GM19455 (cell line): ENCODE measurements at regions not wholly inside any gene's neighbourhood (a gene's known extent, or its start where the extent isn't known, plus 50 kb on each side); places are given as distances from the start of the nearest gene placed in this dataset.

Experiments
- ATAC-seq: cut with Tn5 transposase; IDR thresholded peaks from one replicate; pipeline ENCODE4 v1.9.1; 2021; ENCODE audit not compliant: unreplicated experiment

GRCh38 chr13:97110936-97111335 is 111.2 kb upstream of the MBNL2 start:
- ATAC-seq, result no peak

DNA sequence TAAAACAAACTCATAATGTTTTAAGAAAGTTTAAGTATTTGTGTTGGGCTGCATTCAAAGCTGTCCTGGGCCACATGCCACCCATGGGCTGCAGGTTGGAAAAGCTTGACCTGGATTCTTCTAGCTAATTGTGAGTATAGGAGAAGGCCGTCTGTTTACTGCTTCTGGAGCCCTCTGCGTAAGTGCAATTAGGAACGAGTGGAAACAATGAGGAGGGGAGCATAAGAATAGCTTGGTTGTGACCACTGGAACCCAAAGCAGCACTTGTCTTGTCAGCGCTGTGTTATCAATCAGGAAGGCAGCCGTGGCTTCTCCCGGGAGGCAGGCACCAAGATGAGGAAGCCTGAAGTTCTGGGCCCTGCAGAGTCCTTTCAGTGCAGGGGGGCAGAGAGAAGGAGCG is 110.4 kb upstream of the MBNL2 start:
- ATAC-seq, result no peak

- no peak for ATAC-seq
These were observed 109.5 kb upstream of the MBNL2 start for GRCh38 chr13:97112446-97113152.

- ATAC-seq, result no peak
These were observed 108.7 kb upstream of the MBNL2 start for GRCh38 chr13:97113231-97114001.

- ATAC-seq, result no peak
These were observed 107.5 kb upstream of the MBNL2 start for GRCh38 chr13:97114651-97115050.

- no peak for ATAC-seq
These were observed 105.4 kb upstream of the MBNL2 start for GRCh38 chr13:97116754-97117153.

DNA sequence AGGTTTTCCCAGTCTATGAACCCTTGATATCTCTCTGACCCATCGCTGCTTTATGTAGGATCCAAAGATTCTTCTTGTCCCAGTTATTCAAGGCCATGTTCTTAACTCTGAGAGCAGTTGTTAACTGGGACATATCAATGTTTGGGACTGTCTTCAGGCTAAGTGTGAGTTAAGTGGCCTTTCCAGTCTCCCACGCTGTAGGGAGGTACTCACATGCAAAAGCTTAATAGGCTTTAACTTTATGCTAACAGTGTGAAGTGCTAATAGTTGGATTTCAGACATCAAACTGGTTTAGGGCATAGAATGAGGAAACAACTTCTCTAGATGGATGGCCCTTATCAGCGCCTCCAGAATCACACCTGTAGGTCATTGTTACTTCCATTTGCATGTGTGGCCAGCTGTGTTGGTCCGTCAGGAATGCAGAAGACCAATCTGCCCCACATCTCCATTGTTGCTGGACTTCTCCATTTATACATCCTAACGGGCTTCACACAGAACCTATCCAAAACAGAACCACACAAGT is 104.7 kb upstream of the MBNL2 start:
- no peak for ATAC-seq

- ATAC-seq, result no peak
These were observed 102.2 kb upstream of the MBNL2 start for GRCh38 chr13:97119943-97120342.

DNA sequence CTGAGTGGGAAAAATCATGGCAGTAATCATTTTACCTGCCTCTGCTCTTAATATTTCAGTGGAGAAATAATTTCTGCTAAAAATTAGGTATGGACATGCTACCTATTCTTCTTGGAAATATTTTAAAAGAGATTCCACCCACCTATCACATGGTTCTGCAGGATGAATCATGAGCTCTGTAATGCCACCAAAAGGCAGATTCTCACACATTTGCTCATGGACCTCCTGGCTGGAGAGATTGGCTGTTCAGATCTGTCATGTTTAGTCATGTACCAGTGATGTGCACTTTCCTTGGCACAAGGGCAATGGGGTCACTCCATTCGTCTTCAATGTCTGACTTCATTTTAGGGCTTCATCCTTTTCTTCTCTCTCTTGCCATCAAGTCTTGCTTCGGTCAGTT is 101.8 kb upstream of the MBNL2 start:
- ATAC-seq, result no peak

DNA sequence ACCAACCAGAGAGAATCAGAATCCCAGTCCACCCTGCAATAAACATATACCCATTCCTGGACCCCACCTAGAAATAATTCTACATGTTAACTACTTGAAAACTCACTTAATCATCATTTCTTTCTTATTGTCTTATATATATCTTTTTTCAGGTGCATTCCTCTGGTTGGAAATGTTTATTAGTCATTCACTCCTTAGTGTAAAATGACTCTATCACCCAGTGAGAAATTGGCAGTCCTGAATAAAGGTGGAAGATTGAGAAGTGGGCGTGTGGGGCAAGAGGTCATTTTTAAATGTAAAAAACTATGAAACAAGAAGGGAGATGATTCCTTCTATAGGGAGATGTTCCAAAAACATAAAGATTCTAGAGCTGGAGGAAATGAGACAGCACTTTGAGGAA is 101.2 kb upstream of the MBNL2 start:
- no peak for ATAC-seq

- ATAC-seq, result no peak
These were observed 100.2 kb upstream of the MBNL2 start for GRCh38 chr13:97121894-97122293.

GRCh38 chr13:97122381-97122996 is 99.6 kb upstream of the MBNL2 start:
- no peak for ATAC-seq

GRCh38 chr13:97124206-97124605 is 97.9 kb upstream of the MBNL2 start:
- no peak for ATAC-seq

- ATAC-seq, result peak; percentile 40
These were observed 97.0 kb upstream of the MBNL2 start for GRCh38 chr13:97124915-97125809.

GRCh38 chr13:97125810-97126738 is 96.1 kb upstream of the MBNL2 start:
- ATAC-seq, result peak; percentile 87

GRCh38 chr13:97127842-97128241 is 94.3 kb upstream of the MBNL2 start:
- no peak for ATAC-seq

DNA sequence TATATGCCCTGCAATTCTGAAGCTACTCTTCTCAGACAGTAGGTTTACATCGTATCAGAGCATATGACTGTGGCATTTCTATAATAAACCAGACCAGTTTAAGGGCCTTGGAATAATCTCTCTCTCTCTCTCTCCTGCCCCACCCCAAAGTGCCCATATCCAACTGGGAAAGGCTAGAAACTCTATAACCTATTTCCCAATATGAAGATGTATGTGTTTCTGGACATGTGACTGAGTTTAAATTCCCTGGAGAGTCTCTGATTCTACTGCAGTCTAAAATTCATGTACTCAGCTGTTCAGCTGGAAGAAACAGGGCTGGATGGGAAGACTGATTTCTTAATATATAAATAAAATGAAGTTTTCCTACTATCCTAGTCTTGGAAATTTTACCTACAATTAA is 91.9 kb upstream of the MBNL2 start:
- ATAC-seq, result no peak

- no peak for ATAC-seq
These were observed 90.7 kb upstream of the MBNL2 start for GRCh38 chr13:97131447-97131846.

GRCh38 chr13:97133554-97133953 is 88.6 kb upstream of the MBNL2 start:
- ATAC-seq, result no peak

DNA sequence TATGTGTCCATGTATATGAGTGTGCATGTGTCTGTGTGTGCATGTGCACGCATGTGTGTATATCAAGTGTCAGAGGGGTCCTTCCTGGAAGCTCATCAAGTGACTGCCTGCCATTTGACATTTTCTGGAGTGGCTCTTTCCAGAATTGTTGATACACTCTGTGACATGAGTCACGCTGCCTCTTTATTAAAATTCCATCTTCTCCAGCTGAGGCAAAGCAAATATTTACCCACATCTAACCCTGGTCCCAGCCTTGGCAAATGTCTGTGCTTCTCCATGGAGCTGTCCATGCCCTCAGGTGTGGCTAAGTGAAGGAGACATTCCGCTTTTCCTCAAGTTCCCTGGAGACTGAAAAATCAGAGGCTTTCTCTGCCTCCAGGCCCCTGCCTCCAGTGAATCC is 88.2 kb upstream of the MBNL2 start:
- no peak for ATAC-seq
